HL-60 (cell line): ENCODE measurements at regions not wholly inside any gene's neighbourhood (a gene's known extent, or its start where the extent isn't known, plus 50 kb on each side); places are given as distances from the start of the nearest gene placed in this dataset.

Source experiments
- DNase-seq, 2 experiments: peaks; one replicate each; pipeline ENCODE4 v3.0.0-alpha.2; 2010 to 2020; ENCODE audit warnings: low read depth in 1 of 2, low spot score in 1 of 2
- H3K27ac ChIP-seq: fragments of 250-450 bp; sonication (Bioruptor Pico); replicated peaks from 2 replicates; pipeline ENCODE4 v1.5.1; 2020; ENCODE audit warnings: mild to moderate bottlenecking, moderate library complexity
- H3K27me3 ChIP-seq: fragments of 250-450 bp; sonication (Bioruptor Pico); 2 replicates; pipeline ENCODE4 v1.5.1; 2021; ENCODE audit warnings: mild to moderate bottlenecking, moderate library complexity; ENCODE audit not compliant: insufficient read depth, poor library complexity, severe bottlenecking
- H3K4me3 ChIP-seq: replicated peaks from 2 replicates; pipeline ENCODE4 v1.5.1; 2011; ENCODE audit warnings: mild to moderate bottlenecking, control low read depth, low read length; ENCODE audit not compliant: insufficient read depth
- CTCF ChIP-seq: IDR thresholded peaks from one replicate; pipeline ENCODE4 v1.5.1; 2011; ENCODE audit warnings: low read length, control low read depth, inconsistent platforms; ENCODE audit not compliant: insufficient read depth
- GABPA ChIP-seq: IDR thresholded peaks from 2 replicates; pipeline ENCODE4 v1.6.1; 2012; ENCODE audit warnings: low read depth
- POLR2AphosphoS5 ChIP-seq: IDR thresholded peaks from 2 replicates; pipeline ENCODE4 v1.6.1; 2012; ENCODE audit warnings: low read depth
- REST ChIP-seq: IDR thresholded peaks from 2 replicates; pipeline ENCODE4 v1.6.1; 2012; ENCODE audit warnings: low read depth; ENCODE audit not compliant: insufficient replicate concordance
- SPI1 ChIP-seq: IDR thresholded peaks from 2 replicates; pipeline ENCODE4 v1.6.1; 2012; ENCODE audit warnings: low read depth, mild to moderate bottlenecking, borderline replicate concordance

- Histone ChIP-seq H3K4me3 (no peak overlapping the region), H3K27me3 (no peaks in the 10 kb centered on the region), H3K27ac (no peak overlapping the region)
- TF ChIP-seq CTCF (no peak), GABPA (no peak), REST (no peak)
- DNase-seq: no peak
These were observed 71.8 kb upstream of the VWDE start for GRCh38 chr7:12475362-12476063.

GRCh38 chr7:12477620-12478019 is 74.0 kb upstream of the VWDE start:
- no peak overlapping the region for H3K27ac ChIP-seq
- no peaks in the 10 kb centered on the region for H3K27me3 ChIP-seq
- no peak overlapping the region for H3K4me3 ChIP-seq
- DNase-seq: no peak
- TF ChIP-seq GABPA (no peak), CTCF (no peak), REST (no peak), SPI1 (no peak)

- no peak overlapping the region for H3K27ac ChIP-seq
- no peak overlapping the region for H3K4me3 ChIP-seq
- H3K27me3 ChIP-seq: no peaks in the 10 kb centered on the region
- no peak for TF ChIP-seq CTCF
- no peak for TF ChIP-seq GABPA
- TF ChIP-seq POLR2AphosphoS5: no peak
- TF ChIP-seq REST: no peak
- no peak for TF ChIP-seq SPI1
- no peak for DNase-seq
These were observed 78.1 kb upstream of the VWDE start for GRCh38 chr7:12481722-12482121.
